Muscle of arm (tissue), 1 donor: ENCODE measurements at regions not wholly inside any gene's neighbourhood (a gene's known extent, or its start where the extent isn't known, plus 50 kb on each side); places are given as distances from the start of the nearest gene placed in this dataset.
"Not testable (repeated sequence)": the region's sequence is repeated elsewhere in the genome, so short reads cannot be mapped to it uniquely, and the experiment has no call there.

ENCODE experiments used
- DNase-seq: peaks from one replicate; pipeline ENCODE4 v3.0.0-alpha.2; 2013

- not testable (repeated sequence) for DNase-seq
Measured at GRCh38 chr10:33956322-33956721, 621.9 kb upstream of the NRP1 start.

- DNase-seq, result peak; percentile 15
Measured at GRCh38 chr10:33955676-33956075, 621.2 kb upstream of the NRP1 start.

- no peak for DNase-seq
Measured at GRCh38 chr10:33952692-33953360, 618.4 kb upstream of the NRP1 start.

GRCh38 chr10:33950206-33950605 lies 615.7 kb upstream of the NRP1 start:
- no peak for DNase-seq

GRCh38 chr10:33947544-33947943 lies 613.1 kb upstream of the NRP1 start:
- DNase-seq, result no peak

- DNase-seq, result no peak
Measured at GRCh38 chr10:33945051-33945450, 610.6 kb upstream of the NRP1 start.

- DNase-seq, result no peak
Measured at GRCh38 chr10:33942508-33942907, 608.0 kb upstream of the NRP1 start.

GRCh38 chr10:33939892-33940291 lies 605.4 kb upstream of the NRP1 start:
- no peak for DNase-seq

- DNase-seq, result no peak
Measured at GRCh38 chr10:33939410-33939809, 604.9 kb upstream of the NRP1 start.

- DNase-seq, result no peak
Measured at GRCh38 chr10:33938001-33938400, 603.5 kb upstream of the NRP1 start.

- DNase-seq, result no peak
Measured at GRCh38 chr10:33937036-33937730, 602.7 kb upstream of the NRP1 start.

GRCh38 chr10:33935350-33935749 lies 600.9 kb upstream of the NRP1 start:
- DNase-seq, result no peak

GRCh38 chr10:33930079-33930478 lies 595.6 kb upstream of the NRP1 start:
- DNase-seq, result no peak

- no peak for DNase-seq
Measured at GRCh38 chr10:33927347-33927746, 592.9 kb upstream of the NRP1 start.

GRCh38 chr10:33921970-33922605 lies 587.6 kb upstream of the NRP1 start:
- DNase-seq, result no peak

- DNase-seq, result no peak
Measured at GRCh38 chr10:33920351-33920750, 585.9 kb upstream of the NRP1 start.

- no peak for DNase-seq
Measured at GRCh38 chr10:33919244-33919643, 584.8 kb upstream of the NRP1 start.

GRCh38 chr10:33917069-33917780 lies 582.8 kb upstream of the NRP1 start:
- DNase-seq, result no peak

GRCh38 chr10:33914746-33915145 lies 580.3 kb upstream of the NRP1 start:
- no peak for DNase-seq

- no peak for DNase-seq
Measured at GRCh38 chr10:33913194-33913593, 578.7 kb upstream of the NRP1 start.

- not testable (repeated sequence) for DNase-seq
Measured at GRCh38 chr10:33909476-33909875, 575.0 kb upstream of the NRP1 start.

- DNase-seq, result no peak
Measured at GRCh38 chr10:33901166-33901565, 566.7 kb upstream of the NRP1 start.

GRCh38 chr10:33900596-33900995 lies 566.1 kb upstream of the NRP1 start:
- no peak for DNase-seq
